Ovary (tissue), 7 donors: ENCODE measurements at regions not wholly inside any gene's neighbourhood (a gene's known extent, or its start where the extent isn't known, plus 50 kb on each side); places are given as distances from the start of the nearest gene placed in this dataset.

Experiments used
- DNase-seq, 5 donors: peaks; one replicate each; pipeline ENCODE4 v3.0.0-alpha.2; 2019 to 2020
- H3K27ac ChIP-seq, 2 donors: fragments of 200-600 bp; one replicate each; pipeline versions ENCODE4 v1.5.1 to v1.8.0; 2019 to 2022
- H3K27me3 ChIP-seq: fragments of 200-600 bp; one replicate; pipeline ENCODE4 v1.8.0; 2022
- H3K36me3 ChIP-seq: fragments of 200-600 bp; sonication (generic); one replicate; pipeline ENCODE4 v1.5.1; 2019
- H3K4me1 ChIP-seq: one replicate; pipeline ENCODE4 v1.8.1; 2013; ENCODE audit warnings: mild to moderate bottlenecking, moderate library complexity; ENCODE audit not compliant: insufficient read depth
- H3K4me3 ChIP-seq: fragments of 200-600 bp; sonication (generic); one replicate; pipeline ENCODE4 v1.5.1; 2017
- H3K9me3 ChIP-seq, 2 donors: fragments of 200-600 bp in 1 of 2; sonication (generic) in 1 of 2; one replicate each; pipeline versions ENCODE4 v1.5.1 to v1.8.1; 2013 to 2019; ENCODE audit warnings: mild to moderate bottlenecking in 1 of 2, moderate library complexity in 1 of 2
- EP300 ChIP-seq: sonication (generic); formaldehyde crosslinking; IDR thresholded peaks from one replicate; pipeline ENCODE4 v1.6.1; 2017; ENCODE audit warnings: antibody characterized with exemption
- POLR2A ChIP-seq: fragments of 450-650 bp; IDR thresholded peaks from one replicate; pipeline ENCODE4 v1.6.1; 2017; ENCODE audit warnings: antibody characterized with exemption, mild to moderate bottlenecking, moderate library complexity
- WGBS, 3 donors: extraction: QIAGEN DNeasy Blood & Tissue Kit in 1 of 3; methylation state at CpG; one replicate each; pipeline versions ENCODE4 v1.1.5 to v1.1.7; 2013 to 2017; 5-methylcytosine and 5-hydroxymethylcytosine counted together
- intact Hi-C, 4 donors: fragments of 100-400 bp; cut with DNase I; formaldehyde crosslinking; loops; one replicate each; pipeline versions ENCODE4 v1.11.0 to v1.15.1; 2022 to 2023
- TF ChIP-seq, protein P1 (sequence below), 3 donors: fragments of 450-650 bp in 2 of 3; fragments of 200-600 bp in 1 of 3; IDR thresholded peaks; one replicate each; pipeline versions ENCODE4 v1.5.1 to v1.8.0; 2016 to 2022; ENCODE audit warnings: antibody characterized with exemption in 3 of 3, mild to moderate bottlenecking in 1 of 3
- donor health status: DM: no; HTN: no; CAD: no; lungs with moderate emphysema.
- donor health status: DM: no; HTN: no; CAD: no.
- donor health status: Bipolar disorder and iron deficiency.
- donor health status: DM: no; HTN: no; CAD: no.
- donor health status: DM: yes; HTN: yes; CAD: no.

DNA sequence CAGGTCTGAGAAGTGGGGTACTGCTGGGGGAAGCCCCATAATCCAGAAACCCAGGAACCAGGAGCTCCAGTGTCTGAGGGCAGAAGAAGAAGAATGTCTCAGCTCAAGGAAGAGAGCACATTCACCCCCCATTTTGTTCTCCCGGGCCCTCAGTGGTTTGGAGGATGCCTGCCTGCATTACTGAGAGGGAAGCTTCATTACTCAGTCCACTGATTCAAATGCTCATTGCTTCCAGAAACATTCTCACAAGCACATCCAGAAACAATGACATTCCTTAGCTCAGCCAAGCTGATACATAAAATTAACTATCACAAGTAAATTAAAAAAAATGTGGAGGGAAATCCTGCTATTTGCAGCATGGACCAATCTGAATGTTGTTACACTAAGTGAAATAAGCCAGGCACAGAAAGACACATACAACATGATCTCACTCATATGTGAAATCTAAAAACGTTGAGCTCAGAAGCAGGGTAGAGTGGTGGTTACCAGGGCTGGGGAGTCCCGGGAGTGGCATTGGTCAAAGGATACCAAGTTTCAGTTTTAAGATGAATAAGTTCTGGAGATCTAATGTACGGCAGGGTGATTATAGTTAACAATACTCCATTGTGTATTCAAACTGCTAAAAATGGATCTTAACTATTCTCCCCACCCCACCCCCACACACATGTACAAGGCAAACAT is 459.3 kb downstream of the GALR1 start:
- 67 to 76% (median 74%) methylated on average over 4 of the region's 4 CpGs for WGBS, 3 donors
- H3K27ac ChIP-seq = no peak overlapping the region
- H3K4me1 ChIP-seq = no peaks in the 10 kb centered on the region
- H3K36me3 ChIP-seq = no peaks in the 10 kb centered on the region
- TF ChIP-seq, protein P1, sequence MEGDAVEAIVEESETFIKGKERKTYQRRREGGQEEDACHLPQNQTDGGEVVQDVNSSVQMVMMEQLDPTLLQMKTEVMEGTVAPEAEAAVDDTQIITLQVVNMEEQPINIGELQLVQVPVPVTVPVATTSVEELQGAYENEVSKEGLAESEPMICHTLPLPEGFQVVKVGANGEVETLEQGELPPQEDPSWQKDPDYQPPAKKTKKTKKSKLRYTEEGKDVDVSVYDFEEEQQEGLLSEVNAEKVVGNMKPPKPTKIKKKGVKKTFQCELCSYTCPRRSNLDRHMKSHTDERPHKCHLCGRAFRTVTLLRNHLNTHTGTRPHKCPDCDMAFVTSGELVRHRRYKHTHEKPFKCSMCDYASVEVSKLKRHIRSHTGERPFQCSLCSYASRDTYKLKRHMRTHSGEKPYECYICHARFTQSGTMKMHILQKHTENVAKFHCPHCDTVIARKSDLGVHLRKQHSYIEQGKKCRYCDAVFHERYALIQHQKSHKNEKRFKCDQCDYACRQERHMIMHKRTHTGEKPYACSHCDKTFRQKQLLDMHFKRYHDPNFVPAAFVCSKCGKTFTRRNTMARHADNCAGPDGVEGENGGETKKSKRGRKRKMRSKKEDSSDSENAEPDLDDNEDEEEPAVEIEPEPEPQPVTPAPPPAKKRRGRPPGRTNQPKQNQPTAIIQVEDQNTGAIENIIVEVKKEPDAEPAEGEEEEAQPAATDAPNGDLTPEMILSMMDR (IDR thresholded peaks at IDR 0.05) = no peak
- no peak for TF ChIP-seq EP300
- no peak for TF ChIP-seq POLR2A
- H3K4me3 ChIP-seq = no peak overlapping the region
- no peak for DNase-seq
- H3K9me3 ChIP-seq = no peaks in the 10 kb centered on the region
- H3K27me3 ChIP-seq = no peaks in the 10 kb centered on the region
- intact Hi-C loops = no loop called here

- Histone ChIP-seq H3K4me3 (no peak overlapping the region), H3K9me3 (no peaks in the 10 kb centered on the region), H3K27ac (no peak overlapping the region), H3K36me3 (no peaks in the 10 kb centered on the region), H3K27me3 (no peaks in the 10 kb centered on the region), H3K4me1 (no peaks in the 10 kb centered on the region)
- intact Hi-C loops = no loop called here
- DNase-seq = no peak
- WGBS, 3 donors = 35 to 62% (median 49%) methylated on average over 3 of the region's 3 CpGs
- TF ChIP-seq, protein P1 (IDR thresholded peaks at IDR 0.05) = no peak
- TF ChIP-seq EP300 (no peak), POLR2A (no peak)
These were observed 461.4 kb downstream of the GALR1 start for GRCh38 chr18:77711096-77711495.

DNA sequence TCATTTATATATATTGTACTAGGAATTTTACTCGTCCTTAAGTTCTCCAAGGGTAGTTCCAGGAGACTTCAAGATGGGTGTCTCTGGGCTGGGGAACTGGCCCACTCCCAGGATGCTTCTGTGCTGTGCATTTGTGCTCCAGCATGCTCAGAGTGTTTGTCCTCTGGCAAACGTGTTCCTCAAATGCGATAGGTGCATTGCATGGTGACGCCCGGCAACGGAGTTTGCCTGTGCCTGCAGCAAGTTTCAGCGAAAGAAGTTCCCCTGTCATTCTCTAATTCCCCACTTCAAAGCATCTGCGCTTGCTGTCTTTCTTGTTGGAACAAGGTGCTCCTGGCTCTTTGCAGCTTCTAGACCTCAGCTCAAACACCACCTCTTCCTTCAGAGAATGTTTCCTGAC is 465.1 kb downstream of the GALR1 start:
- Histone ChIP-seq H3K27me3 (no peaks in the 10 kb centered on the region), H3K36me3 (no peaks in the 10 kb centered on the region), H3K4me1 (no peaks in the 10 kb centered on the region), H3K4me3 (no peak overlapping the region), H3K9me3 (no peaks in the 10 kb centered on the region), H3K27ac (no peak overlapping the region)
- WGBS, 3 donors = 71 to 83% (median 78%) methylated on average over 8 of the region's 8 CpGs
- DNase-seq = no peak
- TF ChIP-seq POLR2A = no peak
- no peak for TF ChIP-seq EP300
- TF ChIP-seq, protein P1 (IDR thresholded peaks at IDR 0.05) = no peak
- intact Hi-C loops = no loop called here

DNA sequence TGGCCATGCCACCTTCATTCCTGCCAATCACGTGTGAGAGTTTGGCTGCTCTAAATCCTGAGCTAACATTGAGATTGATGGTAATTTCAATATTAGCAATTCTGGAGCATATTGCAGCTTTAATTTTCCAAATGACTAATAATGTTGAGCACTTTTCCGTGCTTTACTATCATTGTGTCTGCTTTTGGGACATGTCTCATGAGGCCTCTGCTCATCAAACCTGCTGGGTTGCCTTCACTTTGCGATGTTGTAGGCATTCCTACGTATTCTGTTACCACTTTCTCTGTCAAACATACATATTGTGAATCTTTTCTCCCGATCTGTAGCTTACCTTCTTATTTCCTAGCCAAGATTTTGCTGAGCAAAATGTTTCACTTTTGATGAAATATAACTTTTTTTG is 466.6 kb downstream of the GALR1 start:
- H3K4me1 ChIP-seq = no peaks in the 10 kb centered on the region

More for the DNA sequence above, 466.6 kb downstream of the GALR1 start:
- Histone ChIP-seq H3K36me3 (no peaks in the 10 kb centered on the region), H3K9me3 (no peaks in the 10 kb centered on the region), H3K27ac (no peak overlapping the region), H3K4me3 (no peak overlapping the region), H3K27me3 (no peaks in the 10 kb centered on the region)
- TF ChIP-seq EP300 (no peak), POLR2A (no peak)
- TF ChIP-seq, protein P1 (IDR thresholded peaks at IDR 0.05) = no peak
- intact Hi-C loops = no loop called here
- DNase-seq = no peak
- 59 to 77% (median 72%) methylated on average over 5 of the region's 5 CpGs for WGBS, 3 donors
